Aorta (tissue), 5 donors: ENCODE measurements at regions not wholly inside any gene's neighbourhood (a gene's known extent, or its start where the extent isn't known, plus 50 kb on each side); places are given as distances from the start of the nearest gene placed in this dataset.
"Not testable (repeated sequence)": the region's sequence is repeated elsewhere in the genome, so short reads cannot be mapped to it uniquely, and the experiment has no call there.

Experiments used
- ATAC-seq: fragments of 200-7000 bp; cut with Tn5 transposase; one replicate; pipeline ENCODE4 v1.9.1; 2022; ENCODE audit warnings: moderate library complexity; ENCODE audit not compliant: low FRiP score
- DNase-seq, 2 donors: peaks; one replicate each; pipeline ENCODE4 v3.0.0-alpha.2; 2020
- H3K27ac ChIP-seq, 2 donors: one replicate each; pipeline ENCODE4 v1.5.1; 2013; ENCODE audit warnings: low read length in 2 of 2, mild to moderate bottlenecking in 2 of 2, moderate library complexity in 2 of 2, control low read depth in 1 of 2, inconsistent platforms in 1 of 2, low read depth in 1 of 2
- H3K27me3 ChIP-seq, 2 donors: one replicate each; pipeline ENCODE4 v1.6.1; 2013; ENCODE audit warnings: control low read depth in 1 of 2, low read length in 1 of 2, mild to moderate bottlenecking in 1 of 2, moderate library complexity in 1 of 2; ENCODE audit not compliant: insufficient read depth in 2 of 2, control insufficient read depth in 1 of 2
- H3K36me3 ChIP-seq, 2 donors: one replicate each; pipeline ENCODE4 v1.6.1; 2013; ENCODE audit warnings: control low read depth in 1 of 2, low read length in 1 of 2, mild to moderate bottlenecking in 1 of 2; ENCODE audit not compliant: insufficient read depth in 2 of 2, control insufficient read depth in 1 of 2
- H3K4me1 ChIP-seq, 2 donors: one replicate each; pipeline ENCODE4 v1.6.1; 2013; ENCODE audit warnings: low read length in 2 of 2, control low read depth in 1 of 2, mild to moderate bottlenecking in 1 of 2, moderate library complexity in 1 of 2; ENCODE audit not compliant: insufficient read depth in 2 of 2, control insufficient read depth in 1 of 2
- H3K4me3 ChIP-seq, 2 donors: one replicate each; pipeline ENCODE4 v1.5.1; 2013; ENCODE audit warnings: low read length in 2 of 2, control low read depth in 1 of 2, mild to moderate bottlenecking in 1 of 2
- H3K9me3 ChIP-seq: one replicate; pipeline ENCODE4 v1.6.1; 2013; ENCODE audit warnings: mild to moderate bottlenecking, low read length; ENCODE audit not compliant: control insufficient read depth
- WGBS, 2 donors: extraction: QIAGEN DNeasy Blood & Tissue Kit; methylation state at CpG; one replicate each; pipeline ENCODE4 v1.1.7; 2013; 5-methylcytosine and 5-hydroxymethylcytosine counted together
- intact Hi-C, 2 donors: fragments of 100-400 bp; cut with DNase I; formaldehyde crosslinking; loops; one replicate each; pipeline versions ENCODE4 v1.14.2 to v1.15.0; 2022
- donor health status: healthy with polysubstance abuse.
- donor health status: Bipolar disorder and iron deficiency.
- donor health status: DM: no; HTN: no; CAD: no.
- donor health status: DM: no; HTN: no; CAD: no.
- donor health status: DM: yes; HTN: yes; CAD: no.

- no peak for DNase-seq
- intact Hi-C loops: loop anchor here (2.0 to 5.0 kb wide), 3 partner anchors 766 to 1646 kb away; no protein-coding TSS in a partner anchor
- H3K4me3 ChIP-seq: no peak overlapping the region
- ATAC-seq: peak; percentile 86
- H3K36me3 ChIP-seq: no peaks in the 10 kb centered on the region
- no peak overlapping the region for H3K27ac ChIP-seq
- H3K27me3 ChIP-seq: no peaks in the 10 kb centered on the region
- peaks cover under 1% of the 10 kb centered on the region for H3K9me3 ChIP-seq
- no peaks in the 10 kb centered on the region for H3K4me1 ChIP-seq
- WGBS, 2 donors: 17 to 24% methylated on average over 3 of the region's 3 CpGs
Measured at GRCh38 chr4:188372829-188373228, 233.6 kb downstream of the TRIML1 start.

- DNase-seq (no peak), ATAC-seq (no peak)
- peaks cover 1% of the 10 kb centered on the region for H3K9me3 ChIP-seq
- H3K27me3 ChIP-seq: no peaks in the 10 kb centered on the region
- no peaks in the 10 kb centered on the region for H3K36me3 ChIP-seq
- no peaks in the 10 kb centered on the region for H3K4me1 ChIP-seq
- WGBS, 2 donors: 92 to 96% methylated on average over 5 of the region's 5 CpGs
- no peak overlapping the region for H3K4me3 ChIP-seq
- no peak overlapping the region for H3K27ac ChIP-seq
- intact Hi-C loops: loop anchor here (5.0 kb wide), 3 partner anchors 708 to 1648 kb away; no protein-coding TSS in a partner anchor
Measured at GRCh38 chr4:188374871-188375270, 235.6 kb downstream of the TRIML1 start.

DNA sequence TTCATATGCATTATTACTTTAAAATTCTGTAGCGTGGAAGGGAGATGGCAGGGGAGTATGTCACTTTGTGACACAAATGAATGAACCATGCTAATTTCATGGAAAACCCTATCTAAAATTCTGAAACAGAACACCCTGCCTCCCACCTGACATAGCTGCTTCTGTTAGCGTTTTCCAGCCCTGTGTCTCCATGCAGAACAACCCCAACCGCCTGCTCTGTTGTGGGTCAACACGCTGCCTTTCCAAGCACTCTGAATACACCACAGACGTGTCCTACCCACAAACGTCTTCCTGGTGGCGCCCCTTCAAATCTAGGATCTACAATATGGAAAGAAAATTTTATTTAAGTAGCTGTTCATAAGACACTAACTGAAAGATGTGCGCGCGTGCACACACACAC lies 238.6 kb downstream of the TRIML1 start:
- intact Hi-C loops: loop anchor here in 1 of 2 donors (5.0 kb wide), 1 partner anchor 711 kb away; no protein-coding TSS in a partner anchor
- DNase-seq: no peak
- Histone ChIP-seq H3K9me3 (peaks cover 1% of the 10 kb centered on the region), H3K4me3 (no peak overlapping the region), H3K36me3 (no peaks in the 10 kb centered on the region), H3K27ac (no peak overlapping the region), H3K27me3 (no peaks in the 10 kb centered on the region), H3K4me1 (no peaks in the 10 kb centered on the region)
- no peak for ATAC-seq
- WGBS, 2 donors: 95% methylated on average over 10 of the region's 10 CpGs

GRCh38 chr4:188383180-188383579 lies 243.9 kb downstream of the TRIML1 start:
- Histone ChIP-seq H3K36me3 (no peaks in the 10 kb centered on the region), H3K4me1 (no peaks in the 10 kb centered on the region), H3K4me3 (no peak overlapping the region), H3K27ac (no peak overlapping the region), H3K9me3 (no peaks in the 10 kb centered on the region), H3K27me3 (no peaks in the 10 kb centered on the region)
- WGBS, 2 donors: 96 to 98% methylated on average over 4 of the region's 4 CpGs
- intact Hi-C loops: no loop called here
- no peak for DNase-seq
- ATAC-seq: no peak

- Histone ChIP-seq H3K27ac (no peak overlapping the region), H3K9me3 (no peaks in the 10 kb centered on the region), H3K4me3 (no peak overlapping the region), H3K36me3 (no peaks in the 10 kb centered on the region), H3K27me3 (no peaks in the 10 kb centered on the region), H3K4me1 (no peaks in the 10 kb centered on the region)
- WGBS, 2 donors: 3 to 11% methylated on average over 5 of the region's 5 CpGs
- intact Hi-C loops: no loop called here
- ATAC-seq: no peak
- no peak for DNase-seq
Measured at GRCh38 chr4:188387179-188387791, 248.0 kb downstream of the TRIML1 start.

- H3K36me3 ChIP-seq, H3K27me3 ChIP-seq, ATAC-seq, intact Hi-C loops, H3K4me3 ChIP-seq, H3K27ac ChIP-seq, DNase-seq, H3K4me1 ChIP-seq, H3K9me3 ChIP-seq: not testable (repeated sequence)
- 89 to 90% methylated on average over 8 of the region's 8 CpGs for WGBS, 2 donors
Measured at GRCh38 chr4:188391349-188391748, 252.1 kb downstream of the TRIML1 start.

DNA sequence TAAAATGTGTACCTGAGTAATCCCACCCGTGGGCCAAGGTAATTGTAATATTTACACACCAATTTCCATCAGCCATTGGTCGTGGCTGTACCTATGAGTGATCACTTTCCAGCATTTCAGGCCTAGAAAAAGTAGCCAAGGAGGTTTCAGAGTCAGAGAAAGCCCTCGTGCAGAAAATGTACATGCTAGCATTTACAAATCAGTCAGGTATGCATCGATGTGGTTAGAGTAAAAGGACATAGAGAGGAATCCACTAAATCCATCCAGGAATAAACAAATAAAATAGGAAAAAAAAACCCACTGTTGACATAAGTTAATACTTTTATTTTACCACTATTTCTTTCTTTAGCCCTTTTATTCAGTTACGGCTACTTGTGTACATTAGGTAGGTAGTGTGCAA lies 256.8 kb downstream of the TRIML1 start:
- ATAC-seq (no peak), DNase-seq (no peak)
- H3K27ac ChIP-seq: no peak overlapping the region
- H3K36me3 ChIP-seq: no peaks in the 10 kb centered on the region
- intact Hi-C loops: no loop called here
- no peaks in the 10 kb centered on the region for H3K9me3 ChIP-seq
- WGBS, 2 donors: 79 to 81% methylated on average over 5 of the region's 5 CpGs
- no peaks in the 10 kb centered on the region for H3K27me3 ChIP-seq
- no peaks in the 10 kb centered on the region for H3K4me1 ChIP-seq
- H3K4me3 ChIP-seq: no peak overlapping the region

DNA sequence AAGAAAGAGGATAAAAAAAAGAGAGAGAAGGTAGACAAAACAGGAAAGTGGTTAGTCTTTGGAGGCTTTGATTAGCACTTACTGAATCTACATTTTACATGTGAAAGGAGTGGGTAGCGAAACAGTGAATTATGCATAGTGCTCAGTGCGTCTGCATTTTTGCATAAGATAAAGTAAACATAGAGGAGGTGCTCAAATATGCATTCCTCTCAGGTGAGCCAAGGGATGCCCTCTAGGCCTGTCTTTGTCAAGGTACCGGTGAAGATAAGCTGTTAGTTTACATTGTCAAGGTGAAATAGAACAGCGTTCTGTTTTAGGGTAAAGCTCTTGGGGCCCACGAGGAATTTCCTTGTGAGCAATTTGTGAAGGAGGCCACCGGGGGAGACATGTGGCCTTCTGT lies 260.6 kb downstream of the TRIML1 start:
- H3K9me3 ChIP-seq: no peaks in the 10 kb centered on the region
- no peaks in the 10 kb centered on the region for H3K4me1 ChIP-seq
- no peak for ATAC-seq
- 81 to 89% methylated on average over 6 of the region's 6 CpGs for WGBS, 2 donors
- H3K27me3 ChIP-seq: no peaks in the 10 kb centered on the region
- H3K4me3 ChIP-seq: no peak overlapping the region
- DNase-seq: no peak
- H3K27ac ChIP-seq: no peak overlapping the region
- H3K36me3 ChIP-seq: no peaks in the 10 kb centered on the region
- intact Hi-C loops: no loop called here

- intact Hi-C loops: no loop called here
- no peak for ATAC-seq
Measured at GRCh38 chr4:188400451-188400850, 261.2 kb downstream of the TRIML1 start.

More at GRCh38 chr4:188400451-188400850, 261.2 kb downstream of the TRIML1 start:
- Histone ChIP-seq H3K27ac (no peak overlapping the region), H3K27me3 (no peaks in the 10 kb centered on the region), H3K4me1 (no peaks in the 10 kb centered on the region), H3K9me3 (no peaks in the 10 kb centered on the region), H3K4me3 (no peak overlapping the region), H3K36me3 (no peaks in the 10 kb centered on the region)
- no peak for DNase-seq
- WGBS, 2 donors: 68 to 70% methylated on average over 2 of the region's 2 CpGs
